Liver (tissue), 3 donors: ENCODE measurements at regions not wholly inside any gene's neighbourhood (a gene's known extent, or its start where the extent isn't known, plus 50 kb on each side); places are given as distances from the start of the nearest gene placed in this dataset.
"Not testable (repeated sequence)": the region's sequence is repeated elsewhere in the genome, so short reads cannot be mapped to it uniquely, and the experiment has no call there.

ENCODE experiments used
- ATF3 ChIP-seq: IDR thresholded peaks from 2 replicates; pipeline ENCODE4 v1.6.1; 2016; ENCODE audit warnings: antibody characterized with exemption
- CTCF ChIP-seq: fragments of 150-350 bp; IDR thresholded peaks from 2 replicates; pipeline ENCODE4 v1.5.1; 2017; ENCODE audit warnings: improper control_type of control experiment, low read depth, low read length; ENCODE audit not compliant: missing input control
- MAX ChIP-seq: IDR thresholded peaks from 2 replicates; pipeline ENCODE4 v1.6.1; 2016; ENCODE audit warnings: antibody characterized with exemption
- REST ChIP-seq: IDR thresholded peaks from 2 replicates; pipeline ENCODE4 v1.6.1; 2016; ENCODE audit warnings: antibody characterized with exemption, mild to moderate bottlenecking
- donor health status: healthy.
- donor health status: healthy.

- TF ChIP-seq CTCF, MAX, REST, ATF3: not testable (repeated sequence)
Observed at GRCh38 chr6:57986584-57986983, 669.2 kb downstream of the PRIM2 start.
